ENCODE measurements at regions not wholly inside any gene's neighbourhood (a gene's known extent, or its start where the extent isn't known, plus 50 kb on each side); places are given as distances from the start of the nearest gene placed in this dataset.

- WGBS, 3 donors: 59 to 68% (median 62%) methylated on average over 1 of the region's 1 CpG
- Histone ChIP-seq H3K9me3 (peaks cover 4% of the 10 kb centered on the region), H3K4me3 (no peak overlapping the region), H3K4me1 (no peaks in the 10 kb centered on the region), H3K27ac (no peak overlapping the region), H3K27me3 (ENCODE audit: insufficient read depth in 3 of 3, low read length in 2 of 3) (no peaks in the 10 kb centered on the region), H3K36me3 (ENCODE audit: insufficient read depth in 1 of 2, low read depth in 1 of 2) (no peaks in the 10 kb centered on the region)
- DNase-seq: no peak
- ATAC-seq: no peak
- TF ChIP-seq, protein P1, sequence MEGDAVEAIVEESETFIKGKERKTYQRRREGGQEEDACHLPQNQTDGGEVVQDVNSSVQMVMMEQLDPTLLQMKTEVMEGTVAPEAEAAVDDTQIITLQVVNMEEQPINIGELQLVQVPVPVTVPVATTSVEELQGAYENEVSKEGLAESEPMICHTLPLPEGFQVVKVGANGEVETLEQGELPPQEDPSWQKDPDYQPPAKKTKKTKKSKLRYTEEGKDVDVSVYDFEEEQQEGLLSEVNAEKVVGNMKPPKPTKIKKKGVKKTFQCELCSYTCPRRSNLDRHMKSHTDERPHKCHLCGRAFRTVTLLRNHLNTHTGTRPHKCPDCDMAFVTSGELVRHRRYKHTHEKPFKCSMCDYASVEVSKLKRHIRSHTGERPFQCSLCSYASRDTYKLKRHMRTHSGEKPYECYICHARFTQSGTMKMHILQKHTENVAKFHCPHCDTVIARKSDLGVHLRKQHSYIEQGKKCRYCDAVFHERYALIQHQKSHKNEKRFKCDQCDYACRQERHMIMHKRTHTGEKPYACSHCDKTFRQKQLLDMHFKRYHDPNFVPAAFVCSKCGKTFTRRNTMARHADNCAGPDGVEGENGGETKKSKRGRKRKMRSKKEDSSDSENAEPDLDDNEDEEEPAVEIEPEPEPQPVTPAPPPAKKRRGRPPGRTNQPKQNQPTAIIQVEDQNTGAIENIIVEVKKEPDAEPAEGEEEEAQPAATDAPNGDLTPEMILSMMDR (IDR thresholded peaks at IDR 0.05): no peak
- intact Hi-C loops (cut with DNase I): no loop called here
Measured at GRCh38 chr10:2471811-2472210, 595.5 kb upstream of the PFKP start.

GRCh38 chr10:2469802-2470201 lies 597.5 kb upstream of the PFKP start:
- TF ChIP-seq, protein P1 (IDR thresholded peaks at IDR 0.05): no peak
- Histone ChIP-seq H3K27ac (no peak overlapping the region), H3K27me3 (ENCODE audit: insufficient read depth in 3 of 3, low read length in 2 of 3) (no peaks in the 10 kb centered on the region), H3K4me1 (no peaks in the 10 kb centered on the region), H3K9me3 (peaks cover 4% of the 10 kb centered on the region), H3K4me3 (no peak overlapping the region), H3K36me3 (ENCODE audit: insufficient read depth in 1 of 2, low read depth in 1 of 2) (no peaks in the 10 kb centered on the region)
- intact Hi-C loops (cut with DNase I): no loop called here
- DNase-seq: no peak
- WGBS, 3 donors: 19 to 39% (median 32%) methylated on average over 2 of the region's 2 CpGs
- no peak for ATAC-seq

GRCh38 chr10:2464483-2464882 lies 602.9 kb upstream of the PFKP start:
- TF ChIP-seq, protein P1 (IDR thresholded peaks at IDR 0.05): no peak
- Histone ChIP-seq H3K4me3 (no peak overlapping the region), H3K9me3 (no peaks in the 10 kb centered on the region), H3K4me1 (no peaks in the 10 kb centered on the region), H3K27ac (no peak overlapping the region), H3K36me3 (ENCODE audit: insufficient read depth in 1 of 2, low read depth in 1 of 2) (no peaks in the 10 kb centered on the region), H3K27me3 (ENCODE audit: insufficient read depth in 3 of 3, low read length in 2 of 3) (no peaks in the 10 kb centered on the region)
- intact Hi-C loops (cut with DNase I): no loop called here
- DNase-seq: no peak
- no peak for ATAC-seq

GRCh38 chr10:2463316-2463715 lies 604.0 kb upstream of the PFKP start:
- H3K27ac ChIP-seq: no peak overlapping the region
- no peak overlapping the region for H3K4me3 ChIP-seq
- intact Hi-C loops (cut with DNase I): no loop called here
- TF ChIP-seq, protein P1 (IDR thresholded peaks at IDR 0.05): no peak
- no peak for DNase-seq
- no peaks in the 10 kb centered on the region for H3K4me1 ChIP-seq
- WGBS, 3 donors: 79 to 89% (median 85%) methylated on average over 1 of the region's 1 CpG
- H3K36me3 ChIP-seq (ENCODE audit: insufficient read depth in 1 of 2, low read depth in 1 of 2): no peaks in the 10 kb centered on the region
- H3K27me3 ChIP-seq (ENCODE audit: insufficient read depth in 3 of 3, low read length in 2 of 3): no peaks in the 10 kb centered on the region
- ATAC-seq: no peak
- H3K9me3 ChIP-seq: no peaks in the 10 kb centered on the region

DNA sequence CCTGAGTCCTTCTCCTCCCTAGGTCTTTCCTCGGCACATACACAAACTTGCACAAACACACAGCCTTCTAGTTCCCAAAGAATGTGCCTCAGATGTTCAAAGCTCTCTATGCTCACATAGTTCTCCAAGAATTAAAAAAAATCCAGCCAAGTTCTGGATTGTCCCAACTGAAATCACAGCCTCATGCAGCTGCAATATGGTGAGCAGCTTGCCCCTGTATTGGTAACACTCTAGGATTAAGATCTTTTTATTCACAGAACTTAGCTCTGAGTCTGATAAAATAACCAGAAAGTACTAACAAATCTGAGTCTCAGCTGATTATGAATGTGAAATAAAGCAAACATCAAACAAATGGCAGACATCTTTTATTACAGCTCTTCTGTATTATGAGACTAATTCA lies 604.8 kb upstream of the PFKP start:
- no peaks in the 10 kb centered on the region for H3K36me3 ChIP-seq (ENCODE audit: insufficient read depth in 1 of 2, low read depth in 1 of 2)
- ATAC-seq (no peak), DNase-seq (no peak)
- WGBS, 3 donors: 44 to 64% (median 52%) methylated on average over 1 of the region's 1 CpG
- no peaks in the 10 kb centered on the region for H3K27me3 ChIP-seq (ENCODE audit: insufficient read depth in 3 of 3, low read length in 2 of 3)
- H3K4me3 ChIP-seq: no peak overlapping the region
- intact Hi-C loops (cut with DNase I): no loop called here
- no peak overlapping the region for H3K27ac ChIP-seq
- H3K4me1 ChIP-seq: no peaks in the 10 kb centered on the region
- H3K9me3 ChIP-seq: no peaks in the 10 kb centered on the region
- TF ChIP-seq, protein P1 (IDR thresholded peaks at IDR 0.05): no peak
